NT2/D1 (cell line): ENCODE measurements at regions not wholly inside any gene's neighbourhood (a gene's known extent, or its start where the extent isn't known, plus 50 kb on each side); places are given as distances from the start of the nearest gene placed in this dataset.
A peak's percentile ranks its signal among the peaks of the same experiment; 100 is the strongest.

Experiments
- DNase-seq: peaks from one replicate; pipeline ENCODE4 v3.0.0-alpha.2; 2011; ENCODE audit warnings: low read depth, low spot score
- H3K27me3 ChIP-seq: 2 replicates; pipeline ENCODE4 v1.6.0; 2011; ENCODE audit warnings: mild to moderate bottlenecking; ENCODE audit not compliant: insufficient read length, insufficient read depth
- H3K36me3 ChIP-seq: 2 replicates; pipeline ENCODE4 v1.6.1; 2011; ENCODE audit warnings: mild to moderate bottlenecking, low read length, mixed read lengths; ENCODE audit not compliant: insufficient read depth, insufficient read length
- H3K4me1 ChIP-seq: 2 replicates; pipeline ENCODE4 v1.5.1; 2011; ENCODE audit not compliant: insufficient read depth, insufficient read length
- H3K4me3 ChIP-seq: 2 replicates; pipeline ENCODE4 v1.5.1; 2011; ENCODE audit warnings: low read depth; ENCODE audit not compliant: insufficient read length
- H3K9ac ChIP-seq: 2 replicates; pipeline ENCODE4 v1.6.0; 2011; ENCODE audit warnings: low read depth; ENCODE audit not compliant: insufficient read length
- H3K9me3 ChIP-seq: 2 replicates; pipeline ENCODE4 v1.5.1; 2011; ENCODE audit warnings: mild to moderate bottlenecking, low read length; ENCODE audit not compliant: insufficient read depth
- SUZ12 ChIP-seq: IDR thresholded peaks from 2 replicates; pipeline ENCODE4 v1.6.1; 2011; ENCODE audit not compliant: insufficient read length, insufficient read depth; ENCODE audit errors: extremely low read depth
- YY1 ChIP-seq: IDR thresholded peaks from 2 replicates; pipeline ENCODE4 v1.6.1; 2011; ENCODE audit not compliant: insufficient read length, insufficient read depth
- ZNF274 ChIP-seq: IDR thresholded peaks from 2 replicates; pipeline ENCODE4 v1.6.1; 2011; ENCODE audit warnings: mild to moderate bottlenecking, low read depth, low read length

- H3K4me1 ChIP-seq: no peaks in the 10 kb centered on the region
- peaks cover 13% of the 10 kb centered on the region for H3K36me3 ChIP-seq
- no peak for DNase-seq
- TF ChIP-seq SUZ12 (no peak), ZNF274 (no peak), YY1 (no peak)
- peak overlapping the region; percentile 68 for H3K4me3 ChIP-seq
- H3K9me3 ChIP-seq: no peaks in the 10 kb centered on the region
- H3K27me3 ChIP-seq: no peaks in the 10 kb centered on the region
- peak overlapping the region; percentile 89 for H3K9ac ChIP-seq
Observed at GRCh38 chr6:26199057-26199772, 112.0 kb downstream of the HFE start.

DNA sequence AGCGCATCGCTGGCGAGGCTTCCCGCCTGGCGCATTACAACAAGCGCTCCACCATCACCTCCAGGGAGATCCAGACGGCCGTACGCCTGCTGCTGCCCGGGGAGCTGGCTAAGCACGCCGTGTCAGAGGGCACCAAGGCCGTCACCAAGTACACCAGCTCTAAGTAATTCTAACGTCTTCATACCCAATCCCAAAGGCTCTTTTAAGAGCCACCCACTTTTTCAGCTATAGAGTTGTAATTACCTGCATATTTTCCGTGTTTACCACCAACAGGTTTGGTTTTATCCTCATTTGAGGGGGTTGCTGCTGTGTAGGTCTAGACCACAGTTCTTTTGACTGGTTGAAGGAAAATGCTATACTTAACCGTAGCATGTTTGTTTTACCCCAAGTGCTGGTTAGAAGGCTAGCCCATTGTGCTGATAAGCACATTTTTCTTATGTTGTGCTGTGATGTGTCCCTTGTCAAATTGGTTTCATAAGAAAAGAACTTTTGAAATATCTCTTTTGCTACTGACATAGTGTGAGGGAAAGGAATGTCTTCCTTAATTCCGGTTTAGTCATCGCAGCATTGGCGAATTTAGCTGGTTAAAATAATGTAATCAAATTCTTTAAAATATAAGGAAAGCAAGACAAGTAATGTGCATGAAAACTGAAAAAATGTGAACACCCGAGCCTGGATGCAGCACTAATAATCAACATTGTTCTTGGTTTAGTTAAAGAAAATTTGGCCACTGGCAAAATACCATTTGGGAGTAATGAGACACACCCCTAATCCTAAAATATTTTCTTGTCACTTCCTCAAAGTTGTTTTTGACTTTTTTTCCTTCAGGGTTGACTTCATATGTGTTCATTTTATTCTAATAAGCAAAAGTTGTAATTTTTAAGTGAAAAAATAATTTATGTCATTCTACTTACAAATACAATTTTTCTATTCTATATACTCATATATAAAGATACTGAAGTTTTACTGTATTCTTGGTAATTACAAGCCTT is 112.8 kb downstream of the HFE start:
- peaks cover 13% of the 10 kb centered on the region for H3K36me3 ChIP-seq
- no peaks in the 10 kb centered on the region for H3K4me1 ChIP-seq
- peak overlapping the region; percentile 68 for H3K4me3 ChIP-seq
- DNase-seq: no peak
- H3K9me3 ChIP-seq: no peaks in the 10 kb centered on the region
- H3K9ac ChIP-seq: peak overlapping the region; percentile 88
- TF ChIP-seq YY1 (no peak), ZNF274 (no peak), SUZ12 (no peak)
- no peaks in the 10 kb centered on the region for H3K27me3 ChIP-seq

DNA sequence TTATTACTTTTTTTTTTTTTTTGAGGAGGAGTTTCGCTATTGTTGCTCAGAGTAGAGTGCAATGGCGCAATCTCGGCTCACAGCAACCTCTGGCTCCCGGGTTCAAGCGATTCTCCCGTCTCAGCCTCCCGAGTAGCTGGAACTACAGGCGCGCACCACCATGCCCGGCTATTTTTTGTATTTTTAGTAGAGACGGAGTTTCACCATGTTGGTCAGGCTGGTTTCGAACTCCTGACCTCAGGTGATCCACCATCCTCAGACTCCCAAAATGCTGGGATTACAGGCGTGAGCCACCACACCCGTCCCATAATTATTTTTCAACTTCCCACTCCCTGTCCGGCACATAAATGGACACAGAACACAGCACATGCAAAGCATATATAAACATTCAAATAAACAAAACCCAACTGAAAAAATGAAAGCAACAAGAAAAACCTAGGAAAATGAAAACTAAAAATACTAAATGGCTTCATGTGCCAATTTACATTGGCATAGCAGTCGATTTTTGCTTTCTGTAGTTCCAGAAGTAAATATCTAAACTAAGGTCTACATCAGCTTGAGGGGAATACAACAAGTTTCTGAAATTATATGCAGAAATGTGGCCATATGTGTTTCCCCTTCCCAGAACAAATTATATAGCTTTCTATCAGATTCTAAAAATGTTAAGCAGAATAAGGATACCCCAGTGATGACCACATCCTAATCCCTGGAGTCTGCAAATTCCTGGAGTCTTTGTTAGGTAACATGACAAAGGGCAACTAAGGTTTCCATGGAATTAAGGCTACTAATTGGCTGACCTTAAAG is 113.9 kb downstream of the HFE start:
- no peak for DNase-seq
- Histone ChIP-seq H3K27me3 (no peaks in the 10 kb centered on the region), H3K9me3 (no peaks in the 10 kb centered on the region), H3K9ac (peak overlapping the region; percentile 50), H3K4me3 (peak overlapping the region; percentile 24), H3K36me3 (peaks cover 8% of the 10 kb centered on the region), H3K4me1 (no peaks in the 10 kb centered on the region)
- TF ChIP-seq ZNF274 (no peak), SUZ12 (no peak), YY1 (no peak)

- Histone ChIP-seq H3K36me3 (no peaks in the 10 kb centered on the region), H3K9me3 (no peaks in the 10 kb centered on the region), H3K4me1 (no peaks in the 10 kb centered on the region), H3K4me3 (peak overlapping the region; percentile 8), H3K27me3 (no peaks in the 10 kb centered on the region), H3K9ac (peak overlapping the region; percentile 54)
- DNase-seq: no peak
- no peak for TF ChIP-seq SUZ12
- TF ChIP-seq ZNF274: no peak
- no peak for TF ChIP-seq YY1
Observed at GRCh38 chr6:26202201-26202611, 115.0 kb downstream of the HFE start.

GRCh38 chr6:26202811-26203583 is 115.8 kb downstream of the HFE start:
- Histone ChIP-seq H3K9ac (peak overlapping the region; percentile 78), H3K27me3 (no peaks in the 10 kb centered on the region), H3K9me3 (no peaks in the 10 kb centered on the region), H3K4me3 (peak overlapping the region; percentile 61), H3K36me3 (no peaks in the 10 kb centered on the region), H3K4me1 (no peaks in the 10 kb centered on the region)
- DNase-seq: no peak
- no peak for TF ChIP-seq SUZ12
- TF ChIP-seq ZNF274: no peak
- no peak for TF ChIP-seq YY1
